HFF-Myc (cell line): ENCODE measurements at regions not wholly inside any gene's neighbourhood (a gene's known extent, or its start where the extent isn't known, plus 50 kb on each side); places are given as distances from the start of the nearest gene placed in this dataset.

Experiments
- DNase-seq: peaks from one replicate; pipeline ENCODE4 v3.0.0-alpha.2; 2011; ENCODE audit warnings: low read depth; ENCODE audit errors: extremely low read depth
- H3K4me3 ChIP-seq: replicated peaks from 2 replicates; pipeline ENCODE4 v1.5.1; 2011; ENCODE audit warnings: low read depth, mild to moderate bottlenecking, control low read depth, low read length
- CTCF ChIP-seq: IDR thresholded peaks from 2 replicates; pipeline ENCODE4 v1.5.1; 2012; ENCODE audit warnings: mild to moderate bottlenecking, low read depth, low read length, control low read depth; ENCODE audit errors: missing control alignments

GRCh38 chr1:5365751-5366150, 626.5 kb downstream of the NPHP4 start:
- H3K4me3 ChIP-seq: no peak overlapping the region
- TF ChIP-seq CTCF: no peak
- DNase-seq: no peak

DNA sequence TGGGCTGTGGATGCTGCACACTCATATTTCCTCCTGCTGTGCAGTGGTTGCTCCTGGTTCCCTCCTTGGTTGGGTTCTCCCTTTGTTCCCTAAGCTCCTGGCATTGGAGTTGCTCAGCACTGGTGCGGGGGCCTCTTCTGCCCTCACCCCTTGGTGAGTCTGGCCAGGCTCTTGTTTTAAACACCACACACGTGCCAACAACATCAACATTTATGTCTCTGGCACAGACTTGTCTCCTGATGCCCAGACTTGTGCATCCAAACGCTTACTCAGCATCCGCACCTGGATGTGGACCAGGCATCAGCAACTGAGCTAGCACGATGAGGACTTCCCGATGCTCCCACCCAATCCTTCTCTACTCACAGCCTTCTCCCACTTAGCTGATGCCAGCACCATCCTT, 627.6 kb downstream of the NPHP4 start:
- no peak for TF ChIP-seq CTCF
- no peak for DNase-seq

DNA sequence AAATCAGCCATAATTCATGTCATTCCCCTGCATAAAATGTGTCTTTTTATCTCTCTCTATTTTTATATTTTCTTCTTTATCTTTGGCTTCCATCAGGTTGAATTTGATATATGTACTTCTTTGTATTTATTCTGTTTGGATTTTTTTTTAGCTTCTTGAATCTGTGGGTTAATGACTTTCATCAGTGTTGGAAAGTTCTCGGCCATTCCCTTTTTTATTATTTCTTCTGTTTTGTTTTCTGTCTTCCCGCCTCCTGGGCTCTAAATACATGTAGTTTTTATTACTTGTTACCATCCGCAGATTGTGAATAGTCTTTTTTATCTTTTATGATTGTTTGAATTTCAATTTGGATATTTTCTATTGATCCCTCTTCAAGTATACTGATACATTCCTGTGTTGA, 637.5 kb downstream of the NPHP4 start:
- no peak overlapping the region for H3K4me3 ChIP-seq
- no peak for DNase-seq
- no peak for TF ChIP-seq CTCF

More for the DNA sequence above, 627.6 kb downstream of the NPHP4 start:
- no peak overlapping the region for H3K4me3 ChIP-seq

- no peak overlapping the region for H3K4me3 ChIP-seq
- no peak for TF ChIP-seq CTCF
- DNase-seq: no peak
These were observed 640.9 kb downstream of the NPHP4 start for GRCh38 chr1:5351366-5351765.

DNA sequence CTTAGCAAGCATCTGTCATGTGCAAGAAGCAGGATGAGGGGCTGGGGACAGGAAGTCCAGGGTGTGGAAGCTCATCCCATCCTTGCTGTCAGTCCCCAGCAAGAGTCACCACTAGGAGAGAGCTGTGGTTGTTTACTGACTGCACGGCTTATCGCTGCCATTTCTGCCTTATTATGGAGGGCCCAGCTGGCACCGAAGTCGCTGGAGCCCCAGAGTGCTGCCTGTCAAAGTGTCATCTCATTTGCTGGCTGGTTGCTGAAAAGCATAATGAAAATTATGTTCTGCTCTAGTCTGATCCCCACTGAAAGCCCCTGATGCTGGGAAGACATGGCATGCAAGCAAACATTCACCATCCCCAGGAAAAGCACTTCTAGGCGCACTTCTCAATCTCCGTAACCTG, 642.7 kb downstream of the NPHP4 start:
- no peak for DNase-seq
- no peak for TF ChIP-seq CTCF
- no peak overlapping the region for H3K4me3 ChIP-seq

DNA sequence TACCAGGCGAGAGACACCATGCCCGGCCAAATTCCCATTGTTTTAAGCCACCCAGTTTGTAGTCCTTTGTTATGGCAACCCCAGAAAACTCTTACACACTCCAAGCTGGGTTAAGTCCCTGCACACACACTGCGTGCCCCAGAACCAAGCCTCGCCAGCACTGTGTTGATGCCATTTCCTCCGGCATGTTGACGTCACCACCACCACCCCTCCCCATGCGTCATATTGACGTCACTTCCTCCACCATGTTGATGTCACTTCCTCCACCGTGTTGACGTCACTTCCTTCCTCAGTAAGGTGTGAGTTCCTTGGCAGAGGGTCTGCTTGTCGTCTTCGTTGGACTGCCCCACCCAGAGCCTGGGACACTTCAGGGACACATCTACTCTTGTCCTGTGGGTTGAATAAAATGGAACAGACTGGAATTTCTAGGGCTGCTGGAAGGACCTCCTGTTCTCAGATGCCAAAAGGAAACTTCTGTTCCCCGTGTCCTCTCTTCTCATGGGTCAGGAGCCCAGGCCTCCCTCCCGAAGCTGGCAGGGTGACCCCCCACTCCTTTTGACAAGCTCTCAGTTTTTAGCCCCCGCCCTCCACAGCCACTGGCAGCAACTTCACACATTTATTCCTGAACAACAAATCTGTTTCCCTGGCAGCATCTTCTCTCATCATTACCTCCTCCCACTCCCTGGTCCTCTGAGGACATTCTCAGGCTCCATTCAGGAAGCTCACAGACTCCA, 643.3 kb downstream of the NPHP4 start:
- no peak overlapping the region for H3K4me3 ChIP-seq
- no peak for DNase-seq
- TF ChIP-seq CTCF: no peak

- DNase-seq: no peak
- H3K4me3 ChIP-seq: no peak overlapping the region
- TF ChIP-seq CTCF: no peak
These were observed 644.5 kb downstream of the NPHP4 start for GRCh38 chr1:5347726-5348125.
